ENCODE measurements at regions not wholly inside any gene's neighbourhood (a gene's known extent, or its start where the extent isn't known, plus 50 kb on each side); places are given as distances from the start of the nearest gene placed in this dataset.

DNA sequence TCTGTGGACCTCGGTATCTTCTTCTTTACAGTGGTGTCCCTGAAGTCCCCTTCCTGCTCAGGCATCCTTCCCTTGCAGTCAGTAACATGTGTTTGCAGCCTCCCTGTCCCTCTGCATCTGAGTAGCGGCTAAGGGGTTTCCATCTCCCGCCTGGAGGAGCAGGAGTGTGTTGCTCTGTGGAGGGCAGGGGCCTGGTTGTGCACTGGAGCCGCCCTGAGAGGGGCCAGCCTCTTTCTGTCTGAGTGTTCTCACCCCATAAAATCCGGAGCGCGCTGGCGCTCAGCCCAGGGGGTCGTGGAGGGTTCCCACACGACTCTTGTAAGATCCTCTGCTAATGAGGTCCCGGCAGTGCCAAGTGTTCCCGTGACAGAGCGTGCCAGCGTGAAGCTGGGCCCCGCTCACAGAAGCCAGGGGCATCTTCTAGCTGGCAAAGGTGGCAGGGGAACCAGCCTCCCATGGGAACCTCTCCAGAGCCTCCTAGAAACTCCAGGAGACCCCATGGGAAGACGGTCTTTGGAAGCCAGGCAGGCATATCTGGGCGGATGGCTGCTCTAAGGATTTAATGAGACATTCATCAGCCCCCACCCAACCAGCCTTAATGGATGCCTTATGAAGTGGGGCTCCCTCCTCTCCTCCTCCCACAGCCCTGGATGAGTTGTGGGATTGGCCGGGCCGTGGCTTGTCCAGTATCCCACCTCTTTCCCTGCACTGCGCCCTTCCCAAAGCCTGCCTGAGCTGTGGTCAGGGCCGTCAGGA is 91.4 kb upstream of the GSE1 start:
- TF ChIP-seq, protein P1, sequence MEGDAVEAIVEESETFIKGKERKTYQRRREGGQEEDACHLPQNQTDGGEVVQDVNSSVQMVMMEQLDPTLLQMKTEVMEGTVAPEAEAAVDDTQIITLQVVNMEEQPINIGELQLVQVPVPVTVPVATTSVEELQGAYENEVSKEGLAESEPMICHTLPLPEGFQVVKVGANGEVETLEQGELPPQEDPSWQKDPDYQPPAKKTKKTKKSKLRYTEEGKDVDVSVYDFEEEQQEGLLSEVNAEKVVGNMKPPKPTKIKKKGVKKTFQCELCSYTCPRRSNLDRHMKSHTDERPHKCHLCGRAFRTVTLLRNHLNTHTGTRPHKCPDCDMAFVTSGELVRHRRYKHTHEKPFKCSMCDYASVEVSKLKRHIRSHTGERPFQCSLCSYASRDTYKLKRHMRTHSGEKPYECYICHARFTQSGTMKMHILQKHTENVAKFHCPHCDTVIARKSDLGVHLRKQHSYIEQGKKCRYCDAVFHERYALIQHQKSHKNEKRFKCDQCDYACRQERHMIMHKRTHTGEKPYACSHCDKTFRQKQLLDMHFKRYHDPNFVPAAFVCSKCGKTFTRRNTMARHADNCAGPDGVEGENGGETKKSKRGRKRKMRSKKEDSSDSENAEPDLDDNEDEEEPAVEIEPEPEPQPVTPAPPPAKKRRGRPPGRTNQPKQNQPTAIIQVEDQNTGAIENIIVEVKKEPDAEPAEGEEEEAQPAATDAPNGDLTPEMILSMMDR (conservative IDR thresholded peaks at IDR 0.05; ENCODE audit: low read depth, low read length) = no peak
- TF ChIP-seq BHLHE40 (IDR thresholded peaks at IDR 0.05; ENCODE audit: low read depth, low read length) (no peak), MXI1 (IDR thresholded peaks at IDR 0.05; ENCODE audit: borderline replicate concordance, low read depth, low read length) (no peak), CEBPB (IDR thresholded peaks at IDR 0.05; ENCODE audit: low read depth, low read length) (no peak), CHD1 (IDR thresholded peaks at IDR 0.05; ENCODE audit: low read depth, low read length) (no peak), POLR2A (IDR thresholded peaks at IDR 0.05; ENCODE audit: low read depth, low read length) (no peak), NFE2L2 (IDR thresholded peaks at IDR 0.05; ENCODE audit: low read depth, low read length) (no peak), MAZ (IDR thresholded peaks at IDR 0.05; ENCODE audit: borderline replicate concordance, low read depth, low read length) (no peak), RAD21 (IDR thresholded peaks at IDR 0.05; ENCODE audit: low read length) (no peak), SMC3 (IDR thresholded peaks at IDR 0.05; ENCODE audit: low read depth, low read length) (no peak), MAFK (IDR thresholded peaks at IDR 0.05; ENCODE audit: low read depth, low read length) (no peak), RFX5 (IDR thresholded peaks at IDR 0.05; ENCODE audit: low read depth, low read length) (no peak)
- TF ChIP-seq, protein P2, sequence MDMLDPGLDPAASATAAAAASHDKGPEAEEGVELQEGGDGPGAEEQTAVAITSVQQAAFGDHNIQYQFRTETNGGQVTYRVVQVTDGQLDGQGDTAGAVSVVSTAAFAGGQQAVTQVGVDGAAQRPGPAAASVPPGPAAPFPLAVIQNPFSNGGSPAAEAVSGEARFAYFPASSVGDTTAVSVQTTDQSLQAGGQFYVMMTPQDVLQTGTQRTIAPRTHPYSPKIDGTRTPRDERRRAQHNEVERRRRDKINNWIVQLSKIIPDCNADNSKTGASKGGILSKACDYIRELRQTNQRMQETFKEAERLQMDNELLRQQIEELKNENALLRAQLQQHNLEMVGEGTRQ (IDR thresholded peaks at IDR 0.05; ENCODE audit: low read depth, low read length) = no peak
- TF ChIP-seq, protein P3, sequence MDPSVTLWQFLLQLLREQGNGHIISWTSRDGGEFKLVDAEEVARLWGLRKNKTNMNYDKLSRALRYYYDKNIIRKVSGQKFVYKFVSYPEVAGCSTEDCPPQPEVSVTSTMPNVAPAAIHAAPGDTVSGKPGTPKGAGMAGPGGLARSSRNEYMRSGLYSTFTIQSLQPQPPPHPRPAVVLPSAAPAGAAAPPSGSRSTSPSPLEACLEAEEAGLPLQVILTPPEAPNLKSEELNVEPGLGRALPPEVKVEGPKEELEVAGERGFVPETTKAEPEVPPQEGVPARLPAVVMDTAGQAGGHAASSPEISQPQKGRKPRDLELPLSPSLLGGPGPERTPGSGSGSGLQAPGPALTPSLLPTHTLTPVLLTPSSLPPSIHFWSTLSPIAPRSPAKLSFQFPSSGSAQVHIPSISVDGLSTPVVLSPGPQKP (IDR thresholded peaks at IDR 0.05; ENCODE audit: borderline replicate concordance, low read depth, low read length) = no peak

Data from IMR-90 (cell line).